ENCODE measurements at regions not wholly inside any gene's neighbourhood (a gene's known extent, or its start where the extent isn't known, plus 50 kb on each side); places are given as distances from the start of the nearest gene placed in this dataset.
"Not testable (repeated sequence)": the region's sequence is repeated elsewhere in the genome, so short reads cannot be mapped to it uniquely, and the experiment has no call there.

- no peak for DNase-seq (ENCODE audit: low spot score)
- Histone ChIP-seq H3K36me3 (ENCODE audit: insufficient read depth, low read length) (no peaks in the 10 kb centered on the region), H3K4me3 (ENCODE audit: low read depth, low read length, poor library complexity, severe bottlenecking) (no peak overlapping the region), H2AFZ (ENCODE audit: low read length) (no peak overlapping the region), H3K9me2 (ENCODE audit: insufficient read depth, low read length) (no peaks in the 10 kb centered on the region), H3K4me2 (ENCODE audit: low read length) (no peak overlapping the region), H3K27ac (ENCODE audit: low read depth, low read length, poor library complexity, severe bottlenecking) (no peak overlapping the region), H3K4me1 (ENCODE audit: insufficient read depth, low read length, poor library complexity, severe bottlenecking) (no peaks in the 10 kb centered on the region), H3K9me3 (ENCODE audit: low read length) (no peaks in the 10 kb centered on the region), H4K20me1 (ENCODE audit: insufficient read depth, low read length) (no peaks in the 10 kb centered on the region), H3K79me2 (ENCODE audit: insufficient read depth, low read depth, low read length) (no peaks in the 10 kb centered on the region)
- ChIA-PET CTCF (ENCODE audit: unreplicated experiment) (no interaction called here), POLR2A (no interaction called here)
- TF ChIP-seq EZH2phosphoT487 (IDR thresholded peaks at IDR 0.05; ENCODE audit: borderline replicate concordance, low read depth, low read length) (no peak), CTCF (conservative IDR thresholded peaks at IDR 0.05; ENCODE audit: low read length) (no peak)
- BruUV-seq (replicated peaks) = no TSS peak
- intact Hi-C loops (cut with micrococcal nuclease; ENCODE audit: unreplicated experiment) = no loop called here
Observed at GRCh38 chr19:23474761-23475160, 79.5 kb upstream of the ZNF91 start.

- TF ChIP-seq EZH2phosphoT487 (IDR thresholded peaks at IDR 0.05; ENCODE audit: borderline replicate concordance, low read depth, low read length) (no peak), CTCF (conservative IDR thresholded peaks at IDR 0.05; ENCODE audit: low read length) (no peak)
- BruUV-seq (replicated peaks) = no TSS peak
- Histone ChIP-seq H3K4me3 (ENCODE audit: low read depth, low read length, poor library complexity, severe bottlenecking) (no peak overlapping the region), H3K4me1 (ENCODE audit: insufficient read depth, low read length, poor library complexity, severe bottlenecking) (no peaks in the 10 kb centered on the region), H3K9me2 (ENCODE audit: insufficient read depth, low read length) (no peaks in the 10 kb centered on the region), H3K9me3 (ENCODE audit: low read length) (no peaks in the 10 kb centered on the region), H3K4me2 (ENCODE audit: low read length) (no peak overlapping the region), H3K27ac (ENCODE audit: low read depth, low read length, poor library complexity, severe bottlenecking) (no peak overlapping the region), H4K20me1 (ENCODE audit: insufficient read depth, low read length) (no peaks in the 10 kb centered on the region), H2AFZ (ENCODE audit: low read length) (no peak overlapping the region), H3K79me2 (ENCODE audit: insufficient read depth, low read depth, low read length) (no peaks in the 10 kb centered on the region), H3K36me3 (ENCODE audit: insufficient read depth, low read length) (no peaks in the 10 kb centered on the region)
- DNase-seq (ENCODE audit: low spot score) = no peak
- CTCF ChIA-PET (ENCODE audit: unreplicated experiment) = no interaction called here
- intact Hi-C loops (cut with micrococcal nuclease; ENCODE audit: unreplicated experiment) = no loop called here
- POLR2A ChIA-PET = no interaction called here
Observed at GRCh38 chr19:23474172-23474571, 78.9 kb upstream of the ZNF91 start.

- POLR2A ChIA-PET = no interaction called here
- Histone ChIP-seq H3K4me3 (ENCODE audit: low read depth, low read length, poor library complexity, severe bottlenecking) (no peak overlapping the region), H3K4me1 (ENCODE audit: insufficient read depth, low read length, poor library complexity, severe bottlenecking) (no peaks in the 10 kb centered on the region), H3K36me3 (ENCODE audit: insufficient read depth, low read length) (no peaks in the 10 kb centered on the region), H3K79me2 (ENCODE audit: insufficient read depth, low read depth, low read length) (no peaks in the 10 kb centered on the region), H2AFZ (ENCODE audit: low read length) (no peak overlapping the region), H3K9me3 (ENCODE audit: low read length) (no peaks in the 10 kb centered on the region), H4K20me1 (ENCODE audit: insufficient read depth, low read length) (no peaks in the 10 kb centered on the region), H3K27ac (ENCODE audit: low read depth, low read length, poor library complexity, severe bottlenecking) (no peak overlapping the region), H3K9me2 (ENCODE audit: insufficient read depth, low read length) (no peaks in the 10 kb centered on the region), H3K4me2 (ENCODE audit: low read length) (no peak overlapping the region)
- TF ChIP-seq EZH2phosphoT487 (IDR thresholded peaks at IDR 0.05; ENCODE audit: borderline replicate concordance, low read depth, low read length) (no peak), CTCF (conservative IDR thresholded peaks at IDR 0.05; ENCODE audit: low read length) (no peak)
- BruUV-seq (replicated peaks) = no TSS peak
- no peak for DNase-seq (ENCODE audit: low spot score)
- intact Hi-C loops (cut with micrococcal nuclease; ENCODE audit: unreplicated experiment) = no loop called here
- CTCF ChIA-PET (ENCODE audit: unreplicated experiment) = no interaction called here
Observed at GRCh38 chr19:23470873-23471545, 75.7 kb upstream of the ZNF91 start.

GRCh38 chr19:23464349-23464748, 69.1 kb upstream of the ZNF91 start:
- H3K27ac ChIP-seq (ENCODE audit: low read depth, low read length, poor library complexity, severe bottlenecking); H3K9me3 ChIP-seq (ENCODE audit: low read length); POLR2A ChIA-PET; DNase-seq (ENCODE audit: low spot score); H3K36me3 ChIP-seq (ENCODE audit: insufficient read depth, low read length); intact Hi-C loops (cut with micrococcal nuclease; ENCODE audit: unreplicated experiment); H3K79me2 ChIP-seq (ENCODE audit: insufficient read depth, low read depth, low read length); CTCF ChIA-PET (ENCODE audit: unreplicated experiment); H2AFZ ChIP-seq (ENCODE audit: low read length); BruUV-seq (replicated peaks); H3K9me2 ChIP-seq (ENCODE audit: insufficient read depth, low read length); H3K4me3 ChIP-seq (ENCODE audit: low read depth, low read length, poor library complexity, severe bottlenecking); H3K4me2 ChIP-seq (ENCODE audit: low read length); H4K20me1 ChIP-seq (ENCODE audit: insufficient read depth, low read length); H3K4me1 ChIP-seq (ENCODE audit: insufficient read depth, low read length, poor library complexity, severe bottlenecking): not testable (repeated sequence)
